ENCODE measurements at regions not wholly inside any gene's neighbourhood (a gene's known extent, or its start where the extent isn't known, plus 50 kb on each side); places are given as distances from the start of the nearest gene placed in this dataset.

DNA sequence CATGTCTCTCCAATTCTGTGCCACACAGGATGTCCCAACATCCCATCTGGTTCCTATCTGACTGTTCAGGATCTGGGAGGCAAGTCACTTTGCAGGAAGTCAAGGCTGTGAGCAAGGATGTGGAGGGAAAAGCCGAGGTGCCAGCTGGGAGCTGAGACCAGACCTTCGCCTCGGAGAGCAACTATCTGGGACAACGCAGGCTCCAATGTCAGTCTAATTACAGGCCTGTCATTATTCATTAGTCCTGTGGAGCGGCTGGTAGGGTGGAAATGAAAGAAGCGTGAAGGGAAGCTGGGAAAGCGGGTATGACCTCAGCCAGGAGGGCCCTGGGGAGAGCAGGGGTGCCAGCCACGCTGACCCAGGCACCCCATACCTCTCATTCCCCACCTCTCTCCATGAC, 147.3 kb downstream of the UNC5CL start:
- H3K36me3 ChIP-seq (ENCODE audit: control insufficient read depth in 2 of 4, insufficient read depth in 4 of 4, low read length in 3 of 4), result no peaks in the 10 kb centered on the region
- DNase-seq (ENCODE audit: low read depth in 1 of 2, low spot score in 2 of 2) (no peak), FAIRE-seq (no peak)
- H2BK5ac ChIP-seq (ENCODE audit: low read depth, low read length), result no peak overlapping the region
- H3K18ac ChIP-seq (ENCODE audit: extremely low read depth, low read length), result no peak overlapping the region
- H2BK15ac ChIP-seq (ENCODE audit: low read length), result no peak overlapping the region
- H3K4me3 ChIP-seq (ENCODE audit: extremely low read depth in 1 of 4, insufficient read depth in 2 of 4, low read depth in 3 of 4, low read length in 4 of 4), result no peak overlapping the region
- H4K8ac ChIP-seq (ENCODE audit: extremely low read depth, insufficient read depth, low read length), result no peak overlapping the region
- H3K9me3 ChIP-seq (ENCODE audit: insufficient read depth in 2 of 2, low read depth in 1 of 2, low read length in 1 of 2), result no peaks in the 10 kb centered on the region
- H3K9ac ChIP-seq (replicated peaks in 1 of 4; ENCODE audit: extremely low read depth in 1 of 4, low read depth in 3 of 4, low read length in 3 of 4), result no peak overlapping the region
- H3K4me2 ChIP-seq (ENCODE audit: insufficient read depth in 1 of 2, low read depth in 2 of 2, low read length in 2 of 2), result no peak overlapping the region
- ChIA-PET POLR2A (ENCODE audit: partially characterized antibody) (interaction anchor here (2.0 kb wide), 1 partner anchor 136 kb away, joined by 5 read pairs; no protein-coding TSS in a partner anchor), CTCF (ENCODE audit: partially characterized antibody) (interaction anchor here (1.2 to 12.8 kb wide), 3 partner anchors 136 to 174 kb away, joined by 3 to 199 read pairs (median 4); no protein-coding TSS in a partner anchor)
- H3K4ac ChIP-seq (replicated peaks; ENCODE audit: insufficient read length, low read depth, low read length), result no peak overlapping the region
- no peaks in the 10 kb centered on the region for H3K27me3 ChIP-seq (replicated peaks in 1 of 4; ENCODE audit: control insufficient read depth in 3 of 4, extremely low read depth in 1 of 4, insufficient read depth in 3 of 4, low read length in 3 of 4)
- H2AFZ ChIP-seq (ENCODE audit: low read length), result no peak overlapping the region
- H4K5ac ChIP-seq (ENCODE audit: insufficient read length, low read depth, low read length), result no peak overlapping the region
- no peaks in the 10 kb centered on the region for H4K20me1 ChIP-seq (replicated peaks in 1 of 2; ENCODE audit: control insufficient read depth in 1 of 2, insufficient read depth in 2 of 2, low read length in 2 of 2)
- H2BK20ac ChIP-seq (ENCODE audit: low read length), result no peak overlapping the region
- H3K56ac ChIP-seq (replicated peaks; ENCODE audit: insufficient read length, low read depth, low read length), result no peak overlapping the region
- H3K4me1 ChIP-seq (replicated peaks in 1 of 4; ENCODE audit: control insufficient read depth in 3 of 4, insufficient read depth in 4 of 4, low read length in 3 of 4), result no peaks in the 10 kb centered on the region
- no peak overlapping the region for H3K23ac ChIP-seq (ENCODE audit: insufficient read length)
- H2AK5ac ChIP-seq (ENCODE audit: low read depth, low read length), result no peak overlapping the region
- no peak overlapping the region for H3K14ac ChIP-seq (ENCODE audit: insufficient read length)
- H2BK12ac ChIP-seq (ENCODE audit: low read depth, low read length), result no peak overlapping the region; the same call in 1 of the 2 replicates
- H4K91ac ChIP-seq (replicated peaks; ENCODE audit: insufficient read length, low read length), result no peak overlapping the region
- no peak overlapping the region for H2BK120ac ChIP-seq (replicated peaks; ENCODE audit: low read depth, low read length)
- H3K27ac ChIP-seq (ENCODE audit: low read depth, low read length), result no peak overlapping the region
- TF ChIP-seq, protein P1, sequence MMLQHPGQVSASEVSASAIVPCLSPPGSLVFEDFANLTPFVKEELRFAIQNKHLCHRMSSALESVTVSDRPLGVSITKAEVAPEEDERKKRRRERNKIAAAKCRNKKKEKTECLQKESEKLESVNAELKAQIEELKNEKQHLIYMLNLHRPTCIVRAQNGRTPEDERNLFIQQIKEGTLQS (IDR thresholded peaks at IDR 0.05; ENCODE audit: insufficient read depth, low read depth, low read length), result no peak
- TF ChIP-seq JUN (IDR thresholded peaks at IDR 0.05; ENCODE audit: low read depth, low read length) (no peak), SRF (IDR thresholded peaks at IDR 0.05; ENCODE audit: low read depth, low read length) (no peak)
- WGBS, 2 experiments (ENCODE audit: extremely low coverage in 1 of 2, insufficient coverage in 1 of 2, insufficient read length in 1 of 2, insufficient replicate concordance in 2 of 2, low coverage in 1 of 2, low lambda C conversion rate in 2 of 2, missing lambda C conversion rate in 1 of 2), result 93% methylated on average over 7 of the region's 8 CpGs; no CpG with 5 or more reads in 1 of the 2 experiments
- no peaks in the 10 kb centered on the region for H3K79me1 ChIP-seq (ENCODE audit: low read depth, low read length)
- no peaks in the 10 kb centered on the region for H3K79me2 ChIP-seq (ENCODE audit: control insufficient read depth in 1 of 2, insufficient read depth in 2 of 2, low read length in 2 of 2)
- no peaks in the 10 kb centered on the region for H3K23me2 ChIP-seq (ENCODE audit: low read depth, low read length)
